HG03025 (cell line): ENCODE measurements at regions not wholly inside any gene's neighbourhood (a gene's known extent, or its start where the extent isn't known, plus 50 kb on each side); places are given as distances from the start of the nearest gene placed in this dataset.

Experiments used
- ATAC-seq: cut with Tn5 transposase; IDR thresholded peaks from one replicate; pipeline ENCODE4 v1.9.1; 2021; ENCODE audit warnings: mild to moderate bottlenecking, moderate library complexity; ENCODE audit not compliant: unreplicated experiment, low FRiP score

- no peak for ATAC-seq
Measured at GRCh38 chr4:125735102-125735501, 420.3 kb downstream of the FAT4 start.

DNA sequence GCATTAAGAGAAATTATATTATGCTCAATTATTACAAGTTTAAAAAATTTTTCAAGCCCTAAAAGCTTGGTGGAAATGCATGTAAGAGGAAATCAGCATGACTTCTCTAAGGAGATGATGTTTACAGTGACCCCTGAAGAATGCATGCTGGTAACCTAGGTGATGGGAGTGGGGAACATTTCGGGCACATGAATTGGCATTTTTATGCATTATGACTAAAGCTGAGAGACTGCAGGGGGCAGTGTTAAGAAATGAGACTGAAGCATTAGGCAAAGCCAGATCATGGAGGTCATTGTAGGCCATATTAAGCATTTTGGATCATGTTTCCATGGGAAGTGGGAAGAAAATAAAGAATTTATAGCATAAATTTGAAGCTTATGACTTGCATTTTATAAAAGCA, 421.3 kb downstream of the FAT4 start:
- no peak for ATAC-seq

DNA sequence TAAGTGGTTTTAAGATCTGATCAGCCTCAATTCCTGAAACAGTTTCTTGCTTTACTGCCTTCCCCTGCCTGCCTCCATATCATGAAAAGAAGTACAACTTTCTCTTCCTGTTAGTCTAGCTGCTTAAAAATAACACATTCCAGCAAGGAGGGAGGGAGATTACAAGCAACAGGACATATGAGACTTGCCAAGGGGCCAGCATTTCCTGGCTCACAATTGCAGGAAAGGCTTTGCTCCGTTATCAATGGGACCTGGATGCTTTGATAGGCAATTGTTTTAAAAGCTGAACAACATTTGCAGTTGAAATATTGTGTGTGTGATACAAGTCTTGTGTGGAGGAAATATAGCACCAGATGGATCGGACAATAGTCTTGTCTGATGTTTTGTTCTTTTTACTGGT, 425.0 kb downstream of the FAT4 start:
- no peak for ATAC-seq

GRCh38 chr4:125741825-125742452, 427.2 kb downstream of the FAT4 start:
- ATAC-seq: no peak

GRCh38 chr4:125744891-125745364, 430.2 kb downstream of the FAT4 start:
- no peak for ATAC-seq

GRCh38 chr4:125749354-125749753, 434.6 kb downstream of the FAT4 start:
- no peak for ATAC-seq

DNA sequence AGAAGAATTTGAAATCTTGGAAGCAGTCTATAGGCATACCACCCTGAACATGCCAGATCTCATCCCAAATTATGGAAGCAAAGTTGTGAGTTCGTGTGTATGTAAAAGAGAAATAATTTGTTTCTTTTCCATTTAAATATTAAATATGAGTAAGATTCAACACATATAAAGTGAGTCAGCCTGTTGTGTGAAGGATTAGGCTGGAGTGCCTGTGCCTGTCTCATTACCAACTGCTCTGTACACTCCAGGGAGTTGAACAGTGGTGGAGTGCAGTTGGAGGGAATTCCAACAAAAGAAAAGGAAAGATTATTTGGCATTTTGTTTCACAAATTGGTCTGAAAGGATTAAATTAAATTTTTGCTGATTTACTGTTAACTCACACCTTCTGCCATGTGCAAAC, 435.6 kb downstream of the FAT4 start:
- ATAC-seq: no peak

DNA sequence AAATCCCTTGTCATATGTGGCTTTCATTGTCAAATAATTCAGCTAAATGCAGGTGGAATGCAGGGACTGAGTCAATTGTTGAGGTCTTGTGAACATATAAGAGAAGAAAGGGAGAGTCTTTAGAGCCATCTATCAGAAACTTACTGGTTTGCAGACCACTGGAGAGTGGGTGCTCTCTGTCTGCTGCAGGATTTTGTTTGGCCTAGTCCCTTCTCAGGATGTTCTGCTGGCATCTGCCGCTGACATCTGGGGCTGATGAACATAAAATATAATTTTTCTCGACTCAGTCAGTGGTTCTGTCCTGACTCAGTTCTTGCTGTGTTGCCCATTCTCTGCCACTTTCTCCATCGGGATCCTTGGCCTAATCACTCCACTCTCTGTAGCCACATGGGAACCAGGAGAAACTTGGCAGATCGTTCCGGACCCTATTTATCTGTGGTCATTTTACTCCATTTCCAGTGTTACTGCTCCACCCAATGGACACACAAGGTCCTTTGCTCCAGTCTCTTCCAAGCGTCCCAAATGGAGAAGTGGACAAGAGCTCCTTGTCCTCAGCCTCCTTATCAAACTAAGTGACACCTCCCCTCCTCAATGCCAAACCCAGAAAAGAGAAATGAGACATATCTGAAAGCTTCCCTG, 436.2 kb downstream of the FAT4 start:
- ATAC-seq: no peak

- ATAC-seq: no peak
Measured at GRCh38 chr4:125758438-125758837, 443.7 kb downstream of the FAT4 start.

- no peak for ATAC-seq
Measured at GRCh38 chr4:125760201-125760819, 445.6 kb downstream of the FAT4 start.

DNA sequence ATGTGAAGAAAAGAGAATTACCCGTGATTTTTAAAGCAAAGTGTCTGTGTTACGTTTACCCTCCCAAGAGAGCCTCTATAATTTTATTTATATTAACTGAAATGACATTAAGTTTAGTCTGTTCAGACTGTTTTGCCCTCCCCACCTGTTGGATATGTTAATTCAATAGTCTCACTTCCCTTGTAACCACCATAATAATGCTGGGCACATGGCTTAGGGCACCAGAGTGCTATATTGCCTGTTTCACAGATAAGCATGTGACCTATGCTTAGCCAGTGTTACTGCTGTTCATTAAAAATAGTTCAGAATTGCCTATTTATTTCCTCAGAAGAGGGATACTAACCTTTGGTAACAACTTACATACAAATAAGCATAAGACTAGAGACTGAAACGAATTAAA, 446.2 kb downstream of the FAT4 start:
- no peak for ATAC-seq

DNA sequence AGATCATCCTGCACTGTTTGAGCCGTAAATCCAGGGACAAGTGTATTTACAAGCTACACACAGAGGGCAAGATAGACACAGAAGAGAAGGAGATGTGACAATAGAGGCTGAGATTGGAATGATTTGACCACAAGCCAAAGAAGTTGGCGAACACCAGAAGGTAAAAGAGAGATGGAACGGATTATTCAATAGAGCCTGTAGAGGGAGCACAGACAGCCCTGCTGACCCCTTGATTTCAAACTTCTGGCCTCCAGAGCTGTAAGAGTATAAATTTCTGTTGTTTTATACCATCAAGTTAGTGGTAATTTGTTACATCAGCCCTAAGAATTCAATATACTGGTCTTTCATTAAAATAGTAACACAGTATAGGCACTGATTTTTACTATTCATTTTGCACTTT, 447.8 kb downstream of the FAT4 start:
- ATAC-seq: no peak

DNA sequence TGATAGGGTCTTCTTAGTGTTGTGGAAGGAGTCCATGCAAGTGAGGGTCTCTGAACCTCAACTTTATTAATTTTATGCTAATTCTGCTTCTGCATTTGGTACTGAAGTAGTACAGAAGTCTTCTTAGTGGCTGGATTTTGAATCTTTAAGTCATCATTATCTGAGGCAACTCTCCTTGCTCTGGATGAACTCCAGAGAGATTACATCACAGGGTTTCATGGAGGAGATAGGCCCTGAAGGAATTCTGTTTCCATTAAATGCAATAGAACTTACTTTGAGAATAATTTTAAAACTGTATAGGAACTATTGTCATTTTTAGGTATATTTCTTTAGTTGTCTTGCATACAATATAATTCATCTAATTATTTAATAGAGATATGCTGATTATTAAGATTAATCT, 451.2 kb downstream of the FAT4 start:
- no peak for ATAC-seq

GRCh38 chr4:125770814-125771398, 456.2 kb downstream of the FAT4 start:
- no peak for ATAC-seq

GRCh38 chr4:125772680-125773079, 457.9 kb downstream of the FAT4 start:
- no peak for ATAC-seq

- ATAC-seq: no peak
Measured at GRCh38 chr4:125773502-125773901, 458.7 kb downstream of the FAT4 start.

DNA sequence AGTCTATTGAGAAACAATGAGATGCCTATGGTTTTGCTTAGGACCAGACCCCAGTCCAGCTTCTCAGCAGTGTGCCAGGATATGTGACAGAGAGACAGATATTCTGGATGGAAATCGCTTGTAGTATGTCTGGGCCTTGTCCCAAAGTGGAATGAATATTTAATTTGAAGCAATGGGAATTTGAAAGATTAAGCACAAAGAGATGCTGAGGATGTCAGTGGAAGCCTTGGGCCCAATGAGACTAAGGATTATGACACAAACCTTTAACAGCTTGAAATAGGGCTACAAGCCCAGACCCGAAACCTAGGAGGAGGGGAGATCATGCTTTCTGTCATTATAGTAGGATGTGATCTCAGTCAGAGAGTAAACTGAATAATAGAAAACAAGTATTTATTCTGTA, 459.2 kb downstream of the FAT4 start:
- no peak for ATAC-seq

DNA sequence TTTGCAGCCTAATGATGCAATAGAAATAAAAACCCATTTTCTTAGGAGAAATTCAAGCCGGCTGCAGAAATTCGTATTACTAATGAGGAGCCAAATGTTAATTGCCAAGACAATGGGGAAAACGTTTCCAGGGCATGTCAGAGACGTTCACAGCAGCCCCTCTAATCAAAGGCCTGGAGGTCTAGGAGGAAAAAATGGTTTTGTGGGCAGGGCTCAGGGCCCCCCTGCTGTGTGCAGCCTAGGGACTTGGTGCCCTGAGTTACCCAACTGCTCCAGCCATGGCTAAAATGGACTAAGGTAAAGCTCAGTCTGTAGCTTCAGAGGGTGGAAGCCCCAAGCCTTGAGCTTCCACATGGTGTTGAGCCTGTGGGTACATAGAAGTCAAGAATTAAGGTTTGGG, 461.4 kb downstream of the FAT4 start:
- no peak for ATAC-seq

DNA sequence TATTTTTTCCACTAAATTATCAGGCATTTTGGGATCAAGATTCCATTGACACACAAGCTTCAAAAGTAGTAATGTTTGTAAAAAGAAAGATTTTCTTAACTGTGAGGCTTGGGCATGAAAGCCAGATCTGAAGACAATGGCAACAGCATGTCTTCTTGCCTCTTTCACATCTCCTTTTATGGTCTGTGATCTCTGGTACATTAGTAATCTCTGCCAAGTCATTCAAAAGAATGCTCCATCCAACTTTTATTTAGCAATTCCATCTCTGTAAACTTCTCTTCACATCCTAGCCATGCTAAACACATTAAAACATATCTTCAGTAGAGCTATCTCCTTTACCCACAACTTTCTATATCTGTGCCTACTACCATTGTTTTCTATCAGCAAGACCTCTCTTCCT, 465.4 kb downstream of the FAT4 start:
- no peak for ATAC-seq

DNA sequence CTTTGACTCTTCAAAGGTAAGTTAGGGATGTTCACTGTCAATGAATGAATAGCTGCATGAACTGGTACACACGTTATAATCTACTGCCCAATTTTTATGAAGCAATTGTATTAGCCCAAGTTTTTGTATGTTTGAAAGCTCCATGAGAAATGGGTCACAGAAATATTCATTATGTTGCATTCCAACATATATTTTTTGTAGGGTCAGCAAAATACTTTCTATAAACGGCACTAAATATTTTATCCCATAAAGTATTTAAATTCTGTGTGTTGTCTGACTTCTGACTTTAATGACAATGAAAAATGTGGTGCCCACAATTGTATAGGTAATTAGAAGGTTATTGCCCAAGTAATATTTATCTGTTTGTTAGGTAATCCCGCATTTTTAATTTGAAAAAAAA, 466.0 kb downstream of the FAT4 start:
- no peak for ATAC-seq

GRCh38 chr4:125781651-125782050, 466.9 kb downstream of the FAT4 start:
- no peak for ATAC-seq

- no peak for ATAC-seq
Measured at GRCh38 chr4:125784741-125785140, 470.0 kb downstream of the FAT4 start.
